GM23338 (cell line): ENCODE measurements at regions not wholly inside any gene's neighbourhood (a gene's known extent, or its start where the extent isn't known, plus 50 kb on each side); places are given as distances from the start of the nearest gene placed in this dataset.

Experiments
- ATAC-seq: fragments of 200-7000 bp; cut with Tn5 transposase; 3 replicates; pipeline ENCODE4 v1.9.1; 2020
- DNase-seq: peaks from one replicate; pipeline ENCODE4 v3.0.0-alpha.2; 2015; ENCODE audit warnings: low spot score
- H2AFZ ChIP-seq: fragments of 200-600 bp; sonication (generic); 2 replicates; pipeline ENCODE4 v1.8.0; 2016; ENCODE audit warnings: antibody characterized with exemption, mild to moderate bottlenecking, moderate library complexity
- H3F3A ChIP-seq: fragments of 200-600 bp; sonication (generic); replicated peaks from 2 replicates; pipeline ENCODE4 v1.8.0; 2017; ENCODE audit warnings: antibody characterized with exemption, mixed run types, low read depth
- H3K27ac ChIP-seq: fragments of 200-600 bp; sonication (generic); 2 replicates; pipeline ENCODE4 v1.6.1; 2016; ENCODE audit warnings: low read depth
- H3K27me3 ChIP-seq: fragments of 200-600 bp; sonication (generic); 2 replicates; pipeline ENCODE4 v1.8.0; 2016; ENCODE audit warnings: mild to moderate bottlenecking, mixed run types, moderate library complexity; ENCODE audit not compliant: insufficient read depth
- H3K36me3 ChIP-seq: fragments of 200-600 bp; sonication (generic); 2 replicates; pipeline ENCODE4 v1.8.0; 2016; ENCODE audit warnings: mild to moderate bottlenecking; ENCODE audit not compliant: insufficient read depth
- H3K4me1 ChIP-seq: fragments of 200-600 bp; sonication (generic); 2 replicates; pipeline ENCODE4 v1.8.0; 2016; ENCODE audit warnings: mild to moderate bottlenecking, moderate library complexity; ENCODE audit not compliant: insufficient read depth
- H3K4me2 ChIP-seq: fragments of 200-600 bp; sonication (generic); 2 replicates; pipeline ENCODE4 v1.7.1; 2017; ENCODE audit warnings: mixed run types
- H3K4me3 ChIP-seq: fragments of 200-600 bp; sonication (generic); 2 replicates; pipeline ENCODE4 v1.6.1; 2016; ENCODE audit warnings: mixed run types
- H3K79me2 ChIP-seq: fragments of 200-600 bp; sonication (generic); replicated peaks from 2 replicates; pipeline ENCODE4 v1.8.0; 2017; ENCODE audit warnings: mild to moderate bottlenecking; ENCODE audit not compliant: insufficient read depth
- H3K9me2 ChIP-seq: fragments of 200-600 bp; sonication (generic); 2 replicates; pipeline ENCODE4 v1.8.0; 2017; ENCODE audit not compliant: insufficient read depth
- H4K20me1 ChIP-seq: fragments of 200-600 bp; sonication (generic); replicated peaks from 2 replicates; pipeline ENCODE4 v1.8.0; 2017; ENCODE audit warnings: mild to moderate bottlenecking; ENCODE audit not compliant: insufficient read depth
- H3K27ac Mint-ChIP-seq: 2 replicates; pipeline ENCODE4 v1.8.0; 2020; ENCODE audit warnings: inconsistent platforms, mild to moderate bottlenecking, moderate library complexity, mixed read lengths
- H3K27me3 Mint-ChIP-seq: 3 replicates; pipeline ENCODE4 v1.8.0; 2022; ENCODE audit warnings: low read depth, mild to moderate bottlenecking, moderate library complexity, mixed read lengths, inconsistent platforms; ENCODE audit not compliant: insufficient read depth, poor library complexity
- H3K36me3 Mint-ChIP-seq: 3 replicates; pipeline ENCODE4 v1.8.0; 2021; ENCODE audit warnings: low read depth, mild to moderate bottlenecking, inconsistent platforms, moderate library complexity, mixed read lengths
- H3K4me1 Mint-ChIP-seq: 3 replicates; pipeline ENCODE4 v1.8.0; 2020; ENCODE audit warnings: mild to moderate bottlenecking, inconsistent platforms, mixed read lengths
- H3K4me3 Mint-ChIP-seq: 3 replicates; pipeline ENCODE4 v1.8.0; 2021; ENCODE audit warnings: moderate library complexity, mild to moderate bottlenecking, inconsistent platforms, mixed read lengths
- H3K9me3 Mint-ChIP-seq: 3 replicates; pipeline ENCODE4 v1.8.0; 2020; ENCODE audit warnings: moderate library complexity, mild to moderate bottlenecking, inconsistent platforms, mixed read lengths
- CREB1 ChIP-seq: fragments of 250-450 bp; sonication (Bioruptor Pico); IDR thresholded peaks from 2 replicates; pipeline ENCODE4 v1.5.0; 2020; ENCODE audit warnings: low read depth, mild to moderate bottlenecking, moderate library complexity
- CTCF ChIP-seq, 2 experiments: fragments of 200-600 bp in 1 of 2; sonication (generic) in 1 of 2; conservative IDR thresholded peaks; 2 replicates each; pipeline versions ENCODE4 v1.5.1 to v1.6.1; 2016 to 2017; ENCODE audit warnings: antibody characterized with exemption in 2 of 2, low read depth in 2 of 2, mild to moderate bottlenecking in 2 of 2, moderate library complexity in 1 of 2
- ETS1 ChIP-seq: IDR thresholded peaks from 2 replicates; pipeline ENCODE4 v1.6.1; 2016; ENCODE audit warnings: antibody characterized with exemption
- JUNB ChIP-seq: IDR thresholded peaks from one replicate; pipeline ENCODE4 v1.6.1; 2016; ENCODE audit warnings: antibody characterized with exemption; ENCODE audit not compliant: unreplicated experiment
- NANOG ChIP-seq: IDR thresholded peaks from 2 replicates; pipeline ENCODE4 v1.6.1; 2016; ENCODE audit warnings: antibody characterized with exemption, borderline replicate concordance
- REST ChIP-seq: IDR thresholded peaks from one replicate; pipeline ENCODE4 v1.6.1; 2018; ENCODE audit warnings: antibody characterized with exemption; ENCODE audit not compliant: unreplicated experiment
- STAT1 ChIP-seq: IDR thresholded peaks from one replicate; pipeline ENCODE4 v1.6.1; 2016; ENCODE audit warnings: antibody characterized with exemption; ENCODE audit not compliant: unreplicated experiment
- ZNF114 ChIP-seq: fragments of 250-450 bp; sonication (Bioruptor Pico); IDR thresholded peaks from 2 replicates; pipeline ENCODE4 v1.5.0; 2020; ENCODE audit warnings: mild to moderate bottlenecking, moderate library complexity
- ZNF331 ChIP-seq: fragments of 250-450 bp; sonication (Bioruptor Pico); IDR thresholded peaks from 2 replicates; pipeline ENCODE4 v1.5.0; 2020; ENCODE audit warnings: low read depth, mild to moderate bottlenecking, moderate library complexity
- ZNF462 ChIP-seq: fragments of 250-450 bp; sonication (Bioruptor Pico); IDR thresholded peaks from 2 replicates; pipeline ENCODE4 v1.5.0; 2020; ENCODE audit warnings: mild to moderate bottlenecking, moderate library complexity

DNA sequence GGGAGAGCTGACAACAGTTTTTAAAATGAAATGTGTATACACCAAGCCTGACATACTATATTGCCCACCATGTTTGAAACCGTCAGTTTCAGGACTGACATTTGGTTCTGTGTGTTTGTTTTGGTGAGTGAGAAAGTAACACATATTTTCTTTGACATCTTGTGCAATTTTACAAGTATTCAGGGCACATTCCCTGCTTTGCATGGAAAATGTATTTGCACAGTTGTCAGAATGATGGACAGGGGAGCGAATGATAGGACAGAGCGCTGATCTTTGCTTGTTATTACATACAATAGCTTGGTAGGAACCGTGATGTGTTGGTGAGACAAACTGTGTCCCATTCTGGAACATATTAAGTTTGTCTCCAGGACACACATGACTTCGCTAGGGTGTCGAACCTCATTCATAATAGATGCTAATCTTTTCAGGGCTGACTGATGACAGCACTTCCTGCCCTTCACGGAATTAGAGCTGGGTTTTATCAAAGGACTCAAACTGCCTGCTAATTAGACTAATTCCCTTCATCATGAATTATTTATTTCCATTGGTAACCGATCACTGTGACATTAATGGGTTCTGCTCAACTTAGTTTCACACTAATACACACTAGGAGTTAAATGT is 158.5 kb downstream of the CDCA7 start (continued):
- TF ChIP-seq ZNF462, result no peak
- TF ChIP-seq CTCF (conservative IDR thresholded peaks at IDR 0.05; ENCODE audit: low read depth in 2 of 2), result no peak
- no peak for TF ChIP-seq JUNB
- TF ChIP-seq STAT1, result no peak
- TF ChIP-seq ZNF114 (CRISPR knock-in tag), result no peak
- TF ChIP-seq CREB1 (CRISPR knock-in tag), result no peak

DNA sequence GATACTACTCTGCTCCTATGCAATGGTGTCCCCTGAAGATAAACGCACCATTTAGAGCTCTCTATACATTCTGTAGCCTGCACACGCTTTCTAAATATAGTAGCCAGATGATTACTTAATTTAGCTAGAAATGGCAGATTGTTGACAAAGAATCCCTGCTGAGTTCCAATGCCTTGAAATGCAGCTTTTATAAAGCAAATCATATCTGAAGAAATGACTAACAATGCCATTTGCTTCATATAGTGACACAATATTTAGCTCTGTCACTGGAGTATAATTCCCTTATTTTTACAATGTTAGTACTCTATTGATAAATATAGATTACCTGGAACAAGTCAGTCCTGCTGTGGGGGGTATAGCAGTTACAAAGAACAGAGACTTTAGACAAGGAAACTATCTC is 166.2 kb downstream of the CDCA7 start:
- Histone ChIP-seq H3K27ac (no peak overlapping the region), H3K27me3 (no peaks in the 10 kb centered on the region), H3K79me2 (no peaks in the 10 kb centered on the region), H3K4me1 (no peaks in the 10 kb centered on the region), H3K9me2 (no peaks in the 10 kb centered on the region; the same call in 1 of the 2 replicates), H3K4me2 (no peak overlapping the region), H4K20me1 (no peaks in the 10 kb centered on the region), H3K36me3 (no peaks in the 10 kb centered on the region), H3K4me3 (no peak overlapping the region), H3F3A (no peaks in the 10 kb centered on the region), H2AFZ (0 out of 2 replicates have a peak overlapping the region, but pooled peaks have one; percentile 70)
- no peak overlapping the region for H3K4me3 Mint-ChIP-seq
- no peaks in the 10 kb centered on the region for H3K27me3 Mint-ChIP-seq
- H3K9me3 Mint-ChIP-seq, result no peaks in the 10 kb centered on the region; the same call in 2 of the 3 replicates
- no peaks in the 10 kb centered on the region for H3K36me3 Mint-ChIP-seq
- no peak overlapping the region for H3K27ac Mint-ChIP-seq
- no peak for DNase-seq
- no peak for TF ChIP-seq STAT1
- TF ChIP-seq REST, result no peak
- TF ChIP-seq ETS1, result no peak
- TF ChIP-seq ZNF331, result no peak
- no peak for TF ChIP-seq ZNF114 (CRISPR knock-in tag)
- no peak for TF ChIP-seq NANOG
- H3K4me1 Mint-ChIP-seq, result no peaks in the 10 kb centered on the region
- ATAC-seq, result no peak
